GM10266 (cell line): ENCODE measurements at regions not wholly inside any gene's neighbourhood (a gene's known extent, or its start where the extent isn't known, plus 50 kb on each side); places are given as distances from the start of the nearest gene placed in this dataset.

Experiments used
- DNase-seq: peaks from one replicate; pipeline ENCODE4 v3.0.0; 2012; ENCODE audit errors: extremely low spot score
- TF ChIP-seq, protein P1 (sequence below): IDR thresholded peaks from 2 replicates; pipeline ENCODE4 v1.5.1; 2012; ENCODE audit warnings: mild to moderate bottlenecking, low read depth; ENCODE audit not compliant: control insufficient read depth, insufficient read depth; ENCODE audit errors: missing control alignments

DNA sequence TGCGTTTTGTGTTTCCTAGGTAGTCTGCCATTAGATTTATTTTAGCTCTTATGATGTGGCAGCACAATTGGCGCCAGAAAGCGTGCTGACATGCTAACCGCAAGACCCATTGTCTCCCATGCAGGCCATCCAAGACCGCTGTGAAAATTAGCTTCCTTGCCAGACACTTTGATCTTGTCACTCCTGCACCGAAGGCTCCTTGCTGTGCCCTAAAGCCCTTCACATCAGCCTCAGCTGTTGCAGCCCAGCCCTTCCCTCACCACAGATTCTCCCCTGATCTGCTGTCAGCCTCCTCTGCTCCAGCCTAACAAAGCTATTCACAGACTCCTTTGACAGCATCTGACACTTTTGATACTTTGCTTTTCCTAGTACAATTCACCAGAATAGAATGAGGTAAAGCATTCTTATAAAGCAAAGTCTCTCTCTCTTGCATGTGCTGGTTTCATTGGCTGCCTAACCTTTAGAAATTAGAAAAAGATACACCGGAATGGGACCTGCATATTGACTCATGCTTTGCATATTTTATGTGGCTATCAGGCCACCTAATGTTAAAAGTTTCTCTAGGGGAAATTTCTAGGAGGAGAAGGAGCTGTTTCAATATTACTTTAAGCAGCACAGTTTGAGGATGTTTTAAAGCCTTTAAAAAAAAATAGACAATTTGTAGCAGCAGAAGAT is 280.3 kb upstream of the FMN2 start:
- no peak for DNase-seq
- TF ChIP-seq, protein P1, sequence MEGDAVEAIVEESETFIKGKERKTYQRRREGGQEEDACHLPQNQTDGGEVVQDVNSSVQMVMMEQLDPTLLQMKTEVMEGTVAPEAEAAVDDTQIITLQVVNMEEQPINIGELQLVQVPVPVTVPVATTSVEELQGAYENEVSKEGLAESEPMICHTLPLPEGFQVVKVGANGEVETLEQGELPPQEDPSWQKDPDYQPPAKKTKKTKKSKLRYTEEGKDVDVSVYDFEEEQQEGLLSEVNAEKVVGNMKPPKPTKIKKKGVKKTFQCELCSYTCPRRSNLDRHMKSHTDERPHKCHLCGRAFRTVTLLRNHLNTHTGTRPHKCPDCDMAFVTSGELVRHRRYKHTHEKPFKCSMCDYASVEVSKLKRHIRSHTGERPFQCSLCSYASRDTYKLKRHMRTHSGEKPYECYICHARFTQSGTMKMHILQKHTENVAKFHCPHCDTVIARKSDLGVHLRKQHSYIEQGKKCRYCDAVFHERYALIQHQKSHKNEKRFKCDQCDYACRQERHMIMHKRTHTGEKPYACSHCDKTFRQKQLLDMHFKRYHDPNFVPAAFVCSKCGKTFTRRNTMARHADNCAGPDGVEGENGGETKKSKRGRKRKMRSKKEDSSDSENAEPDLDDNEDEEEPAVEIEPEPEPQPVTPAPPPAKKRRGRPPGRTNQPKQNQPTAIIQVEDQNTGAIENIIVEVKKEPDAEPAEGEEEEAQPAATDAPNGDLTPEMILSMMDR, result no peak

DNA sequence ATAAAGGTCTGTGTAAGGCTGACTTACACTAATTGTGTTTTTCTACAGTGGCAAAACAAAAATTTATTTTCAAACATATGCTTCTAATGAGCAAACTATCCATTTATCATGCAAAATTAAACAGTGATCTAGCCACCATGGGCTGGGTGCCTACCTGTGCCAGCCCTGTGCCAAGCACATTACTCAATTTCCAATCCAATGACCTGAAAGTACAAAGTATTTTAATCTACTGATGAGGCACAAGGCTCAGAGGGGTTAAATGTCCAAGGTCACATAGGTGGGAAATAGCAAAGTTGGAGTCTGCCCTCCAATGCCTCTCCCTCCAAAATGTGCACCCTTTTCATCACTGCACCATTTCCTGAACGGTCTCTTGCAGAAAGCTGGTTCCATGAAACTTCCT is 279.1 kb upstream of the FMN2 start:
- TF ChIP-seq, protein P1, result no peak
- no peak for DNase-seq

DNA sequence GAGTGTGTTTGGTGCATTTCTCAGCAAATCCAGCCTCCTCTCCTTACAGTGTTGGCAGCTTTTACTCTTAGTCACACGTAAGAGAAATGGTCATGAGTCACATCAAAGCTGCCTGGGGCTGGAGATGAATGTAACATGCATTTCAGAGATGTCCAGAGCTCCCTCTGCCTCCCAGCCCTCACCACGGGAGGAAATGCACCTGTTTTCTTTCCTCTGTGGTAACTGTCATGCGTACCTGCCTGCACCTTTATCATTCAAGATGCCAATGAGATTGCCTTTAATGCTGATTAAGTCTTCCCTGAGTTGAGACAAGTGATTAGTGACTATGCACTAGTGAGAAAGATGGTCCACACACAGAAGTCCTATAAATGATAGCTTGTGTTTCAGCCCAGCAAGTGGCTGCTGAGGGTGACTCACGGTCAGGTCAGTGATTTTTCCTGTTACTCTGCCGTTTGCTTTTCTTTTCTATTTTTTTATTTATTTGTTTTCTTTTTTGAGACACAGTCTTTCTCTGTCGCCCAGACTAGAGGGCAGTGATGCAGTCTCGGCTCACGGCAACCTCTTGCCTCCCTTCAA is 277.3 kb upstream of the FMN2 start:
- DNase-seq, result no peak
- TF ChIP-seq, protein P1, result no peak

DNA sequence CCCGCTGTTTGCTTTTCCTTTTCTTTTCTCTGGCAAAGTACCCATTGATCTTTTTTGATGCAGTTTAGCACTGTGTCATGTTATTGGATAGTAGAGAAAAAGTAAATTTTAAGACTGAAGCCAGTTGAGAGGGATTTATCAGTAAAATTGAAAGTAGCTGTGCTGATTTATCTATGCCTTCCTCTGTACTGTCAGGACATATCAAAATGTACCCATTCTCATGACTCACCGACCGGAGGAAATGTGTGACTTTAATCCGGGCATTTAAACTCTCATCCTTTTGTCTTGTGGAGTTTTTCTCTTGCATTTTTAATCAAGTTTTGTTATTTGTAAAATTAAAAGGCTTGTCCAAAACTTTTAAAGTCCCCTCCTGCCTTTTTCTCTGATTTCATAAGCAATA is 276.6 kb upstream of the FMN2 start:
- TF ChIP-seq, protein P1, result no peak
- no peak for DNase-seq

DNA sequence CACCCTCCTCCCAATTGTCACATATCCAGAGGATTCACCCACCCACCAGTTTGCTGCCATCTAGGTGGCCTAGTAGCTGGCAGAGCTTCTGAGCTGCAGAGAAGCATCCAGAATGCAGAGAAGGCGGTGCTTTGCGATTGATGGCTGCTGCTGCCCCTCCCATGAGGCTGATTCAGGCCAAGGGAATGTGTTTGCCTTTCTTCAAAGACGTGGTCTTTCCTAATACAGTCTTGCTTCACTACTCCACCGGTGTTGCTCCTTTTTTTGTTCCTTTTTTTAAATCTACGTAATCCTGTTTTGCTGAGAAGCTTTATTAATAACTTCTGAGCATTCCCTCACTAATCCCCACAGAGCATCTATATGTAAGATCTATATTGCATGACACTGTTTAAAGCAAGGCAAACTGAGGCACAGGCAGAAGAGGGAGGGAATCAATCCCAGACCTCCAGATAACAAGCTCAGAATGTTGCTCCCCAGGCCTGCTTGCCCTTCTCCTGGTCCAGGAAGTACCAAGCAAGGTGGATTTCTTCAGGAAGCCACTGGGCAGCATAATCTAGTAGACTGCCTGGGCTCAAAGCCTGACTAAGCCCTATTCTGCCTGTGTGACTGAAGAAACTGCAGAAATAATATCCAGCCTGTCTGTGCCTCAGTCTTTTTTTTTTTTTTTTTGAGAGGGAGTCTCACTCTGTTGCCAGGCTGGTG is 275.5 kb upstream of the FMN2 start:
- DNase-seq, result no peak
- TF ChIP-seq, protein P1, result no peak

DNA sequence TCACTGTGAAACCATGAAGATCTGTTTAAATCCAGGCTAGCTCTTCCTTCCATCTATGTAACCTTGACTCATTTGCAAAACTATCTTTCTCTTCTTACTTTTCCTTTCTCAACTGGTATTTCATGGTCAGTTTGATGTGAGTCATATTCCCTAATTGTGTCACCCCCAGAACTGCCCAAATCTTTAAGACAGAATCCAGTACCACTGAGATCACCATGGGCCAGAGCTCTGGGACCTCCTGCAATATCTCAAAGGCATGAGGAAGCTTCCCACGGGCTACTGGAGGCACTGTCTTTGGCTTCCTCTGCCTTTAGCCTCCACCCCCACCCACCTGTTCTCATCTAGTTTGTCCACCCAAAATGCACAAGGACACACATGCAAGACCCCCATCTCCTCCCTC is 274.4 kb upstream of the FMN2 start:
- TF ChIP-seq, protein P1, result no peak
- DNase-seq, result no peak

DNA sequence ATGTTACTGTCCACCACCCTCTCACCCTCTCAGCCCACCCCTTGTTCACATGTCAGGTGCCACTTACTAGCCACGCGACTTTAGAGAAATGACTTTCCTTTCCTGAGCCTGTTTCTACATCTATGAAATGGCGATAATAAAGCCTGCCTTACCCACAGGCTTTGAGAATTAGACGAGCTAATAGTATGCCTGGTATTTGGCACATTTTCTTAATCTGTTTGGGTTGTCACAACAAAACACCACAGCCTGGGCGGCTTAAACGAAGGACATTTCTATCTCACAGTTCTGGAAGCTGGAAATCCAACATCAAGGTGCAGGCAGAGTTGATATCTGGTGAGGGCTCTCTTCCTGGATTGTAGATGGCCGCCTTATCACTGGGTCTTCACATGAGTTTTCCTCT is 273.9 kb upstream of the FMN2 start:
- no peak for DNase-seq
- TF ChIP-seq, protein P1, result no peak
